ENCODE measurements at regions not wholly inside any gene's neighbourhood (a gene's known extent, or its start where the extent isn't known, plus 50 kb on each side); places are given as distances from the start of the nearest gene placed in this dataset.

DNA sequence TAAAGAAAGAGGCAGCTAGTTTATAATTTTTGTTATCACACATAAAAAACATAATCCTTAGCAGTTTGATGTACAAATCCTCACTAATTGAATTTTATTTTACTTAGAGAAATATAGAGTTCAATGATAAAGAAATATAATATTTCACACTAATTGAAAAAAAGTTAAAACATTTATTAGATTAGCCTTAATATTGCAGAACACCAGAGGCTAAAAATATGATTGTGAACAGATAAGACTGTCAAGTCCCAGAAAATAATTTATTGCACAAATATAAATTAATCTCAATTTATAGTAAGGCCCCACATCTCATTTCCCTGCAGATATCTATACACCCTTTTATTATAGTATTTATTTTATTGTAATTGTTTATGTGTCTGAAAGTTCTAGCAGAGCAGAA, 690.8 kb upstream of the PHF14 start:
- Mint-ChIP-seq H3K4me1 (no peaks in the 10 kb centered on the region), H3K27me3 (no peaks in the 10 kb centered on the region), H3K27ac (no peak overlapping the region), H3K36me3 (no peaks in the 10 kb centered on the region), H3K9me3 (peaks cover 4 to 6% (median 6%) of the 10 kb centered on the region in 3 donors), H3K4me3 (no peak overlapping the region)
- H3K4me3 ChIP-seq (ENCODE audit: control insufficient read depth in 1 of 2, extremely low read depth in 1 of 2, low read length in 1 of 2) = no peak overlapping the region
- no peaks in the 10 kb centered on the region for H3K36me3 ChIP-seq (ENCODE audit: control insufficient read depth in 2 of 2, extremely low read depth in 1 of 2, insufficient read depth in 1 of 2, low read length in 1 of 2)
- ChIA-PET CTCF (no interaction called here), POLR2A (no interaction called here)
- ATAC-seq (replicated peaks in 1 of 4) (no peak), DNase-seq (no peak)
- no peaks in the 10 kb centered on the region for H3K4me1 ChIP-seq (ENCODE audit: control insufficient read depth in 1 of 2, extremely low read depth in 1 of 2, insufficient read depth in 2 of 2, low read length in 2 of 2)
- no peaks in the 10 kb centered on the region for H3K27me3 ChIP-seq (replicated peaks in 1 of 2; ENCODE audit: control insufficient read depth in 2 of 2, extremely low read depth in 1 of 2, insufficient read depth in 2 of 2, low read length in 1 of 2)
- H3K9me3 ChIP-seq = no peaks in the 10 kb centered on the region
- no peak overlapping the region for H3K27ac ChIP-seq (ENCODE audit: low read length)

DNA sequence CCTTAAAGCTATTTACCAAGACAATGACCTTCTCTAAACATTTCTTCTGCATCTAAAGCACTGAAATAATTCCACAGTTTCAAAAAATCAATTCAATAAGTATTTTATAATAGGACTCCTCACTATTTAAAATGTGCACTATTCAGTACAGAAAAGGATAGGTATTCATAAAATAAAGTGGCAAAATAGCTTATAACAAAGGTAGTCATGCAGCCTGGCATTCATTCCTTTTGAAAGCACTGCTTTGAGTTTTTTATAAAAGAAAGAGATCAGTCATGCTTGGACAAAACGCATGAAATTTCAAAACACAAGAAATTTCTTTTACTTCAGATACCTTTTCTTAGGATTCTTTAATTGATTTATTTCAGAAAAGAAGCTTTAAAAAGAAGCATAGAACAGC, 689.7 kb upstream of the PHF14 start:
- no peak overlapping the region for H3K27ac ChIP-seq (ENCODE audit: low read length)
- no peaks in the 10 kb centered on the region for H3K36me3 ChIP-seq (ENCODE audit: control insufficient read depth in 2 of 2, extremely low read depth in 1 of 2, insufficient read depth in 1 of 2, low read length in 1 of 2)
- DNase-seq (no peak), ATAC-seq (replicated peaks in 1 of 4) (no peak)
- no peak overlapping the region for H3K4me3 ChIP-seq (ENCODE audit: control insufficient read depth in 1 of 2, extremely low read depth in 1 of 2, low read length in 1 of 2)
- no peaks in the 10 kb centered on the region for H3K4me1 ChIP-seq (ENCODE audit: control insufficient read depth in 1 of 2, extremely low read depth in 1 of 2, insufficient read depth in 2 of 2, low read length in 2 of 2)
- Mint-ChIP-seq H3K4me3 (no peak overlapping the region), H3K9me3 (peaks cover 0 to 6% (median 6%) of the 10 kb centered on the region in 3 donors), H3K4me1 (no peaks in the 10 kb centered on the region), H3K27me3 (no peaks in the 10 kb centered on the region), H3K36me3 (no peaks in the 10 kb centered on the region), H3K27ac (no peak overlapping the region)
- CTCF ChIA-PET = no interaction called here
- H3K27me3 ChIP-seq (replicated peaks in 1 of 2; ENCODE audit: control insufficient read depth in 2 of 2, extremely low read depth in 1 of 2, insufficient read depth in 2 of 2, low read length in 1 of 2) = no peaks in the 10 kb centered on the region
- no peaks in the 10 kb centered on the region for H3K9me3 ChIP-seq
- POLR2A ChIA-PET = no interaction called here
- WGBS (ENCODE audit: insufficient coverage) = no CpG with 5 or more reads among the region's 1 CpG

DNA sequence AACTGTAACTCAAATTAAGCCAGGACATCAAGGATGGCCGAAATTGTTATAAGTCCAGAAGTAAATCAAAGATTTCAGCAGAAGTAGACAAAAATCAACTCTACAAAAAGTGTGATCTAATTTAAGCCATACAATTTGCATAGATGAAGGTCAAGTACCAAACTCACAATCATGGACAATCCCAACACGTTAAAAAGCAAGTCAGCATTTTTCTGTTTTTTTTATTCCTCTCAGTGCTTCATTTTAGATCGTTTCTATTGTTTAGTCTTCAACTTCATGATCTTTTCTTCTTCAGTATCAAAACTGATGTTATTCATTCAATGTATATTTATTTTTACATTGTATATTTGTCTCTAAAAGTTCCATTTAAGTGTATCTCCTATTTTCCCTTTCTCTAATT, 674.3 kb upstream of the PHF14 start:
- H3K27ac ChIP-seq (ENCODE audit: low read length) = no peak overlapping the region
- no peaks in the 10 kb centered on the region for H3K9me3 ChIP-seq
- POLR2A ChIA-PET = no interaction called here
- CTCF ChIA-PET = no interaction called here
- peaks cover 3 to 6% (median 6%) of the 10 kb centered on the region in 3 donors for H3K9me3 Mint-ChIP-seq
- ATAC-seq (replicated peaks in 1 of 4) (no peak), DNase-seq (no peak)
- H3K4me3 Mint-ChIP-seq = no peak overlapping the region
- H3K36me3 Mint-ChIP-seq = no peaks in the 10 kb centered on the region
- H3K27me3 Mint-ChIP-seq = no peaks in the 10 kb centered on the region
- H3K36me3 ChIP-seq (ENCODE audit: control insufficient read depth in 2 of 2, extremely low read depth in 1 of 2, insufficient read depth in 1 of 2, low read length in 1 of 2) = no peaks in the 10 kb centered on the region
- 30% methylated on average over 1 of the region's 3 CpGs for WGBS (ENCODE audit: insufficient coverage)
- H3K27ac Mint-ChIP-seq = no peak overlapping the region
- no peak overlapping the region for H3K4me3 ChIP-seq (ENCODE audit: control insufficient read depth in 1 of 2, extremely low read depth in 1 of 2, low read length in 1 of 2)
- no peaks in the 10 kb centered on the region for H3K4me1 ChIP-seq (ENCODE audit: control insufficient read depth in 1 of 2, extremely low read depth in 1 of 2, insufficient read depth in 2 of 2, low read length in 2 of 2)
- no peaks in the 10 kb centered on the region for H3K4me1 Mint-ChIP-seq
- H3K27me3 ChIP-seq (replicated peaks in 1 of 2; ENCODE audit: control insufficient read depth in 2 of 2, extremely low read depth in 1 of 2, insufficient read depth in 2 of 2, low read length in 1 of 2) = no peaks in the 10 kb centered on the region

DNA sequence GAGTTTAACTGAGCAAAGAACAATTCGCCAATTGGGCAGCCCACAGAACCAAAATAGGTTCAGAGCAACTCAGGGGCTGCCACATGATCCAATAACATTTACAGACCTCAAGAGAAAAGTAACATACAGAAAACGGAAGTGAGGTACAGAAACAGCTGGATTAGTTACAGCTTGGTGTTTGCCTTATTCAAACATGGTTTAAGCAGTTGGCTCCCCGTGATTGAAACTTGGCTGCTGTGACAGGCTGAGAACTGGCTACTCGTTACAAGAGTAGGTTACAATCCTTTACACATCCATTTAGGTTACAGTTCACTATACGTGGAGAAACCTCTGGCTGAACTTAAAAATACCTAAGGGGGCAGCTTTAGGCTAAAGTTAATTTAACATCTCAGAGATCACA, 673.1 kb upstream of the PHF14 start:
- ChIA-PET POLR2A (no interaction called here), CTCF (no interaction called here)
- no peaks in the 10 kb centered on the region for H3K4me1 Mint-ChIP-seq
- DNase-seq (no peak), ATAC-seq (replicated peaks in 1 of 4) (no peak)
- no peak overlapping the region for H3K4me3 ChIP-seq (ENCODE audit: control insufficient read depth in 1 of 2, extremely low read depth in 1 of 2, low read length in 1 of 2)
- H3K36me3 ChIP-seq (ENCODE audit: control insufficient read depth in 2 of 2, extremely low read depth in 1 of 2, insufficient read depth in 1 of 2, low read length in 1 of 2) = no peaks in the 10 kb centered on the region
- no peak overlapping the region for H3K4me3 Mint-ChIP-seq
- H3K36me3 Mint-ChIP-seq = no peaks in the 10 kb centered on the region
- H3K27me3 Mint-ChIP-seq = no peaks in the 10 kb centered on the region
- no peak overlapping the region for H3K27ac ChIP-seq (ENCODE audit: low read length)
- no peaks in the 10 kb centered on the region for H3K9me3 ChIP-seq
- no peaks in the 10 kb centered on the region for H3K27me3 ChIP-seq (replicated peaks in 1 of 2; ENCODE audit: control insufficient read depth in 2 of 2, extremely low read depth in 1 of 2, insufficient read depth in 2 of 2, low read length in 1 of 2)
- 40% methylated on average over 1 of the region's 5 CpGs for WGBS (ENCODE audit: insufficient coverage)
- H3K27ac Mint-ChIP-seq = no peak overlapping the region
- H3K4me1 ChIP-seq (ENCODE audit: control insufficient read depth in 1 of 2, extremely low read depth in 1 of 2, insufficient read depth in 2 of 2, low read length in 2 of 2) = no peaks in the 10 kb centered on the region
- H3K9me3 Mint-ChIP-seq = peaks cover 3 to 6% (median 6%) of the 10 kb centered on the region in 3 donors

DNA sequence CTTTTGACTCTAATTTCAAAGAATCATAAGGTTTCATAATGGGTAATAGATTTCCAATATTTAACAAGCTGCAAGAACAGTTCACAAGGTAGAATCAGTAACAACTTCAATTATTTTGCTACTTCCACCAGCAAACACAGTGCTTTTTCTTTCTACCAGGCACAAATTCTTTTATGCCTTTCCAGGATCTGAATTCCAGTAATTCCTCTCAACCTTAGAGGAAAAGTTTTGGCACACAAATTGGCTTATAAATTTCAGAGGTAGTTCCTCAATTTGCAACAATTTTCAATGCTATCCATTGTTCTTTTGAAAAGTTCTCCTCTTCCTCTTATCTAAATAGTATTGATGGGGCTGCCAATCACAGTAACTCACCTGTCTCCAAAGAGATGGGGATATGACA, 665.4 kb upstream of the PHF14 start:
- Mint-ChIP-seq H3K4me1 (no peaks in the 10 kb centered on the region), H3K9me3 (peaks cover 0 to 11% (median 4%) of the 10 kb centered on the region in 3 donors), H3K36me3 (no peaks in the 10 kb centered on the region), H3K27me3 (no peaks in the 10 kb centered on the region), H3K4me3 (no peak overlapping the region), H3K27ac (no peak overlapping the region)
- POLR2A ChIA-PET = no interaction called here
- Histone ChIP-seq H3K9me3 (no peaks in the 10 kb centered on the region), H3K27ac (ENCODE audit: low read length) (no peak overlapping the region), H3K4me3 (ENCODE audit: control insufficient read depth in 1 of 2, extremely low read depth in 1 of 2, low read length in 1 of 2) (no peak overlapping the region), H3K36me3 (ENCODE audit: control insufficient read depth in 2 of 2, extremely low read depth in 1 of 2, insufficient read depth in 1 of 2, low read length in 1 of 2) (no peaks in the 10 kb centered on the region), H3K27me3 (replicated peaks in 1 of 2; ENCODE audit: control insufficient read depth in 2 of 2, extremely low read depth in 1 of 2, insufficient read depth in 2 of 2, low read length in 1 of 2) (no peaks in the 10 kb centered on the region), H3K4me1 (ENCODE audit: control insufficient read depth in 1 of 2, extremely low read depth in 1 of 2, insufficient read depth in 2 of 2, low read length in 2 of 2) (no peaks in the 10 kb centered on the region)
- CTCF ChIA-PET = no interaction called here
- no peak for DNase-seq
- no peak for ATAC-seq (replicated peaks in 1 of 4)

DNA sequence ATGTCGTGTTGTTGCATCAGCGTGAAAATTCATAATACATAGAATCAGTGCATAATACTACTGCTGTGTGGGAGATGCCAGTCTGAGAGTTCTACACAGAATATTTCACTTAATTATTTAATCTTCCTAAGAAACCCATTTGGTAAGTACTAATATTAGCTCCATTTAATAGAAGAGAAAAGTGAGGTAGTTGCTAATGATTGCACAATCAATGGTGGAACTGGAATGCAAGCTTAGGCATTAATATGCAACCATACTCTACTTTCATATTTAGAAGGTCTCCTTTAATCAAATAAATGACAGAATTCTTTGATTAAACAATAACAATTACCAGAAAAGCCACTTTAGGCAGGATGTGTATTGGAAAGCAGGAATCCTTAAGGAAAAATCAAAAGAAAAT, 660.7 kb upstream of the PHF14 start:
- DNase-seq = no peak
- Mint-ChIP-seq H3K9me3 (peaks cover 4 to 7% (median 4%) of the 10 kb centered on the region in 3 donors), H3K27ac (no peak overlapping the region), H3K4me1 (no peaks in the 10 kb centered on the region), H3K36me3 (no peaks in the 10 kb centered on the region), H3K4me3 (no peak overlapping the region), H3K27me3 (no peaks in the 10 kb centered on the region)
- no peaks in the 10 kb centered on the region for H3K9me3 ChIP-seq
- ChIA-PET POLR2A (no interaction called here), CTCF (no interaction called here)
- H3K27ac ChIP-seq (ENCODE audit: low read length) = no peak overlapping the region
- no peaks in the 10 kb centered on the region for H3K4me1 ChIP-seq (ENCODE audit: control insufficient read depth in 1 of 2, extremely low read depth in 1 of 2, insufficient read depth in 2 of 2, low read length in 2 of 2)
- no CpG with 5 or more reads among the region's 2 CpGs for WGBS (ENCODE audit: insufficient coverage)
- H3K27me3 ChIP-seq (replicated peaks in 1 of 2; ENCODE audit: control insufficient read depth in 2 of 2, extremely low read depth in 1 of 2, insufficient read depth in 2 of 2, low read length in 1 of 2) = no peaks in the 10 kb centered on the region
- H3K4me3 ChIP-seq (ENCODE audit: control insufficient read depth in 1 of 2, extremely low read depth in 1 of 2, low read length in 1 of 2) = no peak overlapping the region
- H3K36me3 ChIP-seq (ENCODE audit: control insufficient read depth in 2 of 2, extremely low read depth in 1 of 2, insufficient read depth in 1 of 2, low read length in 1 of 2) = no peaks in the 10 kb centered on the region
- no peak for ATAC-seq (replicated peaks in 1 of 4)

GRCh38 chr7:10315881-10316280, 657.8 kb upstream of the PHF14 start:
- ATAC-seq (replicated peaks in 1 of 4) = no peak
- no peak overlapping the region for H3K27ac Mint-ChIP-seq

More at GRCh38 chr7:10315881-10316280, 657.8 kb upstream of the PHF14 start:
- H3K9me3 ChIP-seq = no peaks in the 10 kb centered on the region
- no peaks in the 10 kb centered on the region for H3K4me1 ChIP-seq (ENCODE audit: control insufficient read depth in 1 of 2, extremely low read depth in 1 of 2, insufficient read depth in 2 of 2, low read length in 2 of 2)
- H3K36me3 ChIP-seq (ENCODE audit: control insufficient read depth in 2 of 2, extremely low read depth in 1 of 2, insufficient read depth in 1 of 2, low read length in 1 of 2) = no peaks in the 10 kb centered on the region
- Mint-ChIP-seq H3K36me3 (no peaks in the 10 kb centered on the region), H3K9me3 (peaks cover 8 to 10% (median 10%) of the 10 kb centered on the region in 3 donors), H3K4me3 (no peak overlapping the region), H3K4me1 (no peaks in the 10 kb centered on the region), H3K27me3 (no peaks in the 10 kb centered on the region)
- CTCF ChIA-PET = no interaction called here
- H3K4me3 ChIP-seq (ENCODE audit: control insufficient read depth in 1 of 2, extremely low read depth in 1 of 2, low read length in 1 of 2) = no peak overlapping the region
- no peak overlapping the region for H3K27ac ChIP-seq (ENCODE audit: low read length)
- DNase-seq = no peak
- POLR2A ChIA-PET = no interaction called here
- H3K27me3 ChIP-seq (replicated peaks in 1 of 2; ENCODE audit: control insufficient read depth in 2 of 2, extremely low read depth in 1 of 2, insufficient read depth in 2 of 2, low read length in 1 of 2) = no peaks in the 10 kb centered on the region
- no CpG with 5 or more reads among the region's 4 CpGs for WGBS (ENCODE audit: insufficient coverage)

Data from T-cell (primary cell).